ENCODE measurements at regions not wholly inside any gene's neighbourhood (a gene's known extent, or its start where the extent isn't known, plus 50 kb on each side); places are given as distances from the start of the nearest gene placed in this dataset.

DNA sequence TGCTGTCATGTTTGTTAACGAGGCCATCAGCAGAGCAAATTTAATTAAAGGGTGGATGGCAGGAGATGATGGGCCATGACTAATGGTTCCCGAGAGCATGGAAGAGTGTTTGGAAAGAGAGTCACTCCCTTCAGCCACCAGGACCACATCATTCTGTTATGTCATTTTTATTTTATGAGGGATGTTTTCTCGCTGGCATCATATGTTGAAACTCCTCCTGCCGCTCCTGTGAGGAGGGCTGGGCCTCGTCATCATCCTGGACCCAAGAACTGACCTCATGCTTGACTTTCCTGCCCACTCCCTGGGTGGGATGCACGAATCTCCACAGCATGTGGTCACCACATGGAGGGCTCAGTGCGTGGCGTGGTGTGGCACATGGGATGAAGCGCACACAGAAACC, 86.4 kb upstream of the FRMD1 start:
- no peaks in the 10 kb centered on the region for H3K27me3 ChIP-seq (ENCODE audit: control insufficient read depth in 1 of 2, insufficient read depth in 2 of 2, low read length in 2 of 2)
- H3K9me3 ChIP-seq (ENCODE audit: control insufficient read depth in 1 of 2, low read length in 2 of 2), result no peaks in the 10 kb centered on the region
- no peaks in the 10 kb centered on the region for H3K36me3 ChIP-seq (ENCODE audit: control insufficient read depth in 1 of 2, insufficient read depth in 2 of 2, low read length in 2 of 2)
- H3K27ac ChIP-seq (ENCODE audit: low read depth, low read length), result no peak overlapping the region
- no peak overlapping the region for H3K9ac ChIP-seq (ENCODE audit: low read depth in 1 of 2, low read length in 2 of 2)
- H3K4me3 ChIP-seq (ENCODE audit: low read depth in 1 of 2, low read length in 2 of 2), result no peak overlapping the region
- H3K4me1 ChIP-seq (ENCODE audit: control insufficient read depth in 1 of 2, insufficient read depth in 2 of 2, low read length in 2 of 2), result no peaks in the 10 kb centered on the region

DNA sequence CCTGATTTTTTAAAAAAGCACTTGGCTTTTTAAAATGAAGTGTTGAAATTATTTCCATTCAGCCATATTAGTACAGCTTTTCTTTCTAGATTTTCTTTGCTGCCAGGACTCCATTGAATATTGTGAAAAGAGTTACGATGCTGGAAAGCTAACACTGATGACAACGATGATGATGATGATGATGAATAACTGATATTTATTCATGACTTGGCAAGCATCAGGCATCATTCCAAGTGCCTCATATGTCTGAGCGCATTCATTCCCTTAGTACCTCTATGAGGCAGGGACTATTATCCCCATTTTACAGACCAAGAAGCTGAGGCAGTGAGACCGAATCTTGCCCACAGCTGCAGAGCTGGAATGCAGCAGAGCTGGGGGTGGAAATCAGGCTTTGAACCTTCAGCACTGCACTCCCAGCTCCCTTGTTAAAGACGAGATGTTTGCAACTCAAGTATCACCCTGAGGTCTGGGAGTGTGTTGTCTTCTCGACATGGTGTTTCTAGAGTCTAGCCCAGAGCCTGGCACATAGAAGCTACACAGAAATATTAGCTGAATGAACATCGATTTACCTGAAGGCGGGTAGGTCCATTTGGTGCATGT, 85.5 kb upstream of the FRMD1 start:
- H3K27me3 ChIP-seq (ENCODE audit: control insufficient read depth in 1 of 2, insufficient read depth in 2 of 2, low read length in 2 of 2), result no peaks in the 10 kb centered on the region
- no peaks in the 10 kb centered on the region for H3K36me3 ChIP-seq (ENCODE audit: control insufficient read depth in 1 of 2, insufficient read depth in 2 of 2, low read length in 2 of 2)
- no peak overlapping the region for H3K9ac ChIP-seq (ENCODE audit: low read depth in 1 of 2, low read length in 2 of 2)
- H3K4me3 ChIP-seq (ENCODE audit: low read depth in 1 of 2, low read length in 2 of 2), result no peak overlapping the region
- H3K27ac ChIP-seq (ENCODE audit: low read depth, low read length), result no peak overlapping the region
- H3K4me1 ChIP-seq (ENCODE audit: control insufficient read depth in 1 of 2, insufficient read depth in 2 of 2, low read length in 2 of 2), result no peaks in the 10 kb centered on the region
- H3K9me3 ChIP-seq (ENCODE audit: control insufficient read depth in 1 of 2, low read length in 2 of 2), result no peaks in the 10 kb centered on the region

DNA sequence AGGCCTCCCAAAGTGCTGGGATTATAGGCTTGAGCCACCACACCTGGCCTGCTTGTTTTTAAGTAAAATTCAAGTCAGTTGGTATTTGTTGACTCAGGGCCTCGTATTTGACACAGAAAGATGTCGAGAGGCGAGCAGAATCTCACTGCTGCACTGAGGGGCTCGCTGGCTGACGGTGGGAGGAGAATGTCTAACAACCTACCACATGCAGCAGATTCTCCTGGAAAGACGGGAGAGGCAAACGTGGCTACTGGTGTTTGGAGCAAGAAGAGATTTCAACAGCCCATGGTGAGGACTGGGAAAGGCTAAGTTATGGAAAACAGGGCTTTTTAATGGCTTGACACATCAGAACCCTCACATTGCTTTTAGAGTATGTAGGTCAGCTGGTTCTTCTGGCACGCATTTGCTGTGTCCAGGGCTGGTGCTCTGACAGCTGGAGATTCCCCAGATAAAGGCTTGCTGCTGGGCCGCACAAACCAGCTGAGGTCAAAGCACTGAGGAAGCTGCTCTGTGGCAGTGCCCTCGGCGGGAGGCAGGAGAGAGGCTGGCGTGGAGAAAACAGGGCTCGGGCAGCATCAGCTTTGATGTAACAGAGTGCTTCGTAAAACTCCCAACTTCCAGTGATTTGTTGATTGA, 84.2 kb upstream of the FRMD1 start:
- H3K9ac ChIP-seq (ENCODE audit: low read depth in 1 of 2, low read length in 2 of 2), result no peak overlapping the region

DNA sequence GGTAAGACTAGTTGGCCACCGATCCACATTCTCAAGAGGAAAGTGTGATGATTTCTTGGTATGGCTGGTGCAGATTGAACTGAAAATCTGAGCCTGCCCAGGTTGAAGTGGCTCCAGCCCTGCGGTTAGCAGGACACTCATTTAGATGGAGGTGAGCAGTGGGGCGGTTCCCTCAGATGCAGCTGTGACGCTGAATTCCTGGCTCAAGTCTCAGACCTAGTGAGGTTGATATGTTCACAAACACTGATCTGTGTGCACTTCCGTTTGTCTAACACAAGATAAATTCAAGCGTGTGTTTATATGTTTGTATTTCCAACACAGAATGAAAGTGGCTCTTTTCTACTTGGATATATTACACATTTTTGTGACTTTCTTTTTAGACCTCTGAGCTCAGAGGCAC, 83.4 kb upstream of the FRMD1 start:
- Histone ChIP-seq H3K9ac (ENCODE audit: low read depth in 1 of 2, low read length in 2 of 2) (no peak overlapping the region), H3K4me1 (ENCODE audit: control insufficient read depth in 1 of 2, insufficient read depth in 2 of 2, low read length in 2 of 2) (peaks cover 0 to 5% of the 10 kb centered on the region in 2 donors), H3K4me3 (ENCODE audit: low read depth in 1 of 2, low read length in 2 of 2) (no peak overlapping the region), H3K27me3 (ENCODE audit: control insufficient read depth in 1 of 2, insufficient read depth in 2 of 2, low read length in 2 of 2) (no peaks in the 10 kb centered on the region), H3K9me3 (ENCODE audit: control insufficient read depth in 1 of 2, low read length in 2 of 2) (no peaks in the 10 kb centered on the region), H3K36me3 (ENCODE audit: control insufficient read depth in 1 of 2, insufficient read depth in 2 of 2, low read length in 2 of 2) (no peaks in the 10 kb centered on the region), H3K27ac (ENCODE audit: low read depth, low read length) (no peak overlapping the region)

More for the DNA sequence above, 84.2 kb upstream of the FRMD1 start:
- Histone ChIP-seq H3K4me3 (ENCODE audit: low read depth in 1 of 2, low read length in 2 of 2) (no peak overlapping the region), H3K27me3 (ENCODE audit: control insufficient read depth in 1 of 2, insufficient read depth in 2 of 2, low read length in 2 of 2) (no peaks in the 10 kb centered on the region), H3K27ac (ENCODE audit: low read depth, low read length) (no peak overlapping the region), H3K36me3 (ENCODE audit: control insufficient read depth in 1 of 2, insufficient read depth in 2 of 2, low read length in 2 of 2) (no peaks in the 10 kb centered on the region), H3K4me1 (ENCODE audit: control insufficient read depth in 1 of 2, insufficient read depth in 2 of 2, low read length in 2 of 2) (peaks cover 0 to under 1% of the 10 kb centered on the region in 2 donors), H3K9me3 (ENCODE audit: control insufficient read depth in 1 of 2, low read length in 2 of 2) (no peaks in the 10 kb centered on the region)

DNA sequence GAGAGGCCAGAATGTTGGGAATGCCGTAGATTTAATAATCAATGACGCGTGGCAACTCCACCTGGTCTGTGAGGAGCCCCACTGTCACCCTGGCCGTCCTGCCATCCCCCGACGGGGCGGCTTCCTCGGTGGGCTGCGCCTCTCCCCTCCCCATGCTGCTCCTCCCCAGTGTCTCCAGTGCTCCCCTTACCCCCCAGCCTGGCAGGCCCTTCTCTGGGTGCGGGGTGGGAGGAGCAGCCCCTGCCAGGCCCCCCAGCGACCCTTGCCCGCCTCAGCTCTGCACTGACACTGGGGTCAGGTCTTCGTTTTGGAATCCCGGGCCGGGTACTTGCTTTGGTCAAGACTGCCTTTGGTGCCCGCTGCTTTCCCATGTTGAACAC, 82.3 kb upstream of the FRMD1 start:
- Histone ChIP-seq H3K4me1 (ENCODE audit: control insufficient read depth in 1 of 2, insufficient read depth in 2 of 2, low read length in 2 of 2) (peaks cover 4 to 5% of the 10 kb centered on the region in 2 donors), H3K4me3 (ENCODE audit: low read depth in 1 of 2, low read length in 2 of 2) (no peak overlapping the region), H3K27me3 (ENCODE audit: control insufficient read depth in 1 of 2, insufficient read depth in 2 of 2, low read length in 2 of 2) (no peaks in the 10 kb centered on the region), H3K36me3 (ENCODE audit: control insufficient read depth in 1 of 2, insufficient read depth in 2 of 2, low read length in 2 of 2) (no peaks in the 10 kb centered on the region), H3K9ac (ENCODE audit: low read depth in 1 of 2, low read length in 2 of 2) (no peak overlapping the region), H3K27ac (ENCODE audit: low read depth, low read length) (no peak overlapping the region), H3K9me3 (ENCODE audit: control insufficient read depth in 1 of 2, low read length in 2 of 2) (no peaks in the 10 kb centered on the region)

DNA sequence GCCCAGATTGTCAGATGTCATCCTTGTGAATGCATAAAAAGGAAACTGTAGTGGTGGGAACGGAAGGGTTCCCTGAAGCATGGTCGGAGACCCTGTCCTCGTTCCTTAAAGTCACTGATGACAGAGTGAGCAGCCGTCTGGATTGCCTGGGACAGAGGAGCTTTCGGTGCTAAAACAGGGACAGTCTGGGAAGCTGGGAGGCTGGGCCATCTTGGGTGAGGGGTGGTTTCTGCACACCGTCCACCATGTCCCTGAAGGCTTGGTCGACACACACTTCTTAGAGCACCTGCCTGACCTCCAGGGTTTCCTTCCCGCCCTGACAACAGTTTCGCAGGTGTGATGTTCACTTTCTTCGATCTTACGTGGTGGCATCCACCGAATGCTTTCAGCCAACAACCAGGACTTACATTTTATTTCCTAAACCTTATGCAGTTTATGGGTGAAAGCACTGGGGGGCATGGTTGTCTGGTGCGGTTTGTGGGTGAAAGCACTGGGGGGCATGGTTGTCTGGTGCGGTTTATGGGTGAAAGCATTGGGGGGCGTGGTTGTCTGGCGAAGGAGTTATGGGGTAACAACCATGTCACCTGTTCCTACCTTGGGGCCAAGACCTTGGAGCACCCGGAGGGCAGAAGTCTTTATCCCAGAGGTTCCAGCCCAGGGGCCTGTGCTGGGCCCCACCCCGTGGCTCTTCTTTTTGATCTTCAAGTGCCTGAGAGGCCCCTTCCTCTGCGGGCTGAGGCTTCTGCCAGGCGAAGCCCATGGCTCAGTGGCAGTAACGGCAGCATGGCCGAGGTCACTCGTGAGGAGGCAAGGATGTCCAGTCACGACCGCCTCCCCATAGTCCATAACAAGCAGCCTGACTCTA, 81.7 kb upstream of the FRMD1 start:
- no peak overlapping the region for H3K27ac ChIP-seq (ENCODE audit: low read depth, low read length)
- H3K36me3 ChIP-seq (ENCODE audit: control insufficient read depth in 1 of 2, insufficient read depth in 2 of 2, low read length in 2 of 2), result no peaks in the 10 kb centered on the region
- no peaks in the 10 kb centered on the region for H3K9me3 ChIP-seq (ENCODE audit: control insufficient read depth in 1 of 2, low read length in 2 of 2)
- H3K9ac ChIP-seq (ENCODE audit: low read depth in 1 of 2, low read length in 2 of 2), result no peak overlapping the region
- no peak overlapping the region for H3K4me3 ChIP-seq (ENCODE audit: low read depth in 1 of 2, low read length in 2 of 2)
- H3K4me1 ChIP-seq (ENCODE audit: control insufficient read depth in 1 of 2, insufficient read depth in 2 of 2, low read length in 2 of 2), result peaks cover 10% of the 10 kb centered on the region in 2 donors
- no peaks in the 10 kb centered on the region for H3K27me3 ChIP-seq (ENCODE audit: control insufficient read depth in 1 of 2, insufficient read depth in 2 of 2, low read length in 2 of 2)

DNA sequence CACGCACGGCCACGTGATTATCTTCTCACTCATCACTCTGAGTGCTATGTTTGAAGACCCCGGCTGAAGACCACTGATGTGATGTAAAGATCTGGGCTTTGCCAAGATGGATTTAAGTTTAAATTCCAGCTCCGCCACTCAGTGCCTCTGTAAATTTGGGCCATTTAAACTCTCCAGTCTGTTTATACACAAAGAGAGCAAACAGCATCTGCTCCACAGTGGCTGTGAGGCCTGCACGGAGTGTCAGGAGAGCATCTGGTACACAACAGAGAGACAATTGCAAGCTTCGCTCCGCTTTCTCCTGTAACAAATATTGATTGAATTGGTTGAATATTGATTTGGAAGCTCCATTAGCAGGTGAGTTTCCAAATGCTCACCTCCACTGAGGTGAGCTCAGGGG, 80.5 kb upstream of the FRMD1 start:
- Histone ChIP-seq H3K36me3 (ENCODE audit: control insufficient read depth in 1 of 2, insufficient read depth in 2 of 2, low read length in 2 of 2) (no peaks in the 10 kb centered on the region), H3K27ac (ENCODE audit: low read depth, low read length) (no peak overlapping the region), H3K9me3 (ENCODE audit: control insufficient read depth in 1 of 2, low read length in 2 of 2) (no peaks in the 10 kb centered on the region), H3K9ac (ENCODE audit: low read depth in 1 of 2, low read length in 2 of 2) (no peak overlapping the region), H3K4me3 (ENCODE audit: low read depth in 1 of 2, low read length in 2 of 2) (no peak overlapping the region), H3K27me3 (ENCODE audit: control insufficient read depth in 1 of 2, insufficient read depth in 2 of 2, low read length in 2 of 2) (no peaks in the 10 kb centered on the region), H3K4me1 (ENCODE audit: control insufficient read depth in 1 of 2, insufficient read depth in 2 of 2, low read length in 2 of 2) (peaks cover 11 to 14% of the 10 kb centered on the region in 2 donors)

DNA sequence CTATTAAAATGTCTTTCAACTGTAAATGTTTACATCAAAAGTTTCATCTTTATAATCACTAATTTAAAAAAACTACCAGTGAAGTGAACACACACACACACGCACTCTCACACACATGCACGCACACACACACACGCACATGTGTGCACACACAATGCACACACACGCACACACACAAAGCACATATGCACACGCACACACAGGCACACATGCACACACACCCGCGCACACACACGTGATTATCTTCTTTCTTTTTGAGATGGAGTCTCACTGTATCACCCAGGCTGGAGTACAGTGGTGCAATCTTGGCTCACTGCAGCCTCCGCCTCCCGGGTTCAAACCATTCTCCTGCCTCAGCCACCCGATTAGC, 80.0 kb upstream of the FRMD1 start:
- peaks cover 11 to 14% of the 10 kb centered on the region in 2 donors for H3K4me1 ChIP-seq (ENCODE audit: control insufficient read depth in 1 of 2, insufficient read depth in 2 of 2, low read length in 2 of 2)
- no peaks in the 10 kb centered on the region for H3K27me3 ChIP-seq (ENCODE audit: control insufficient read depth in 1 of 2, insufficient read depth in 2 of 2, low read length in 2 of 2)
- no peaks in the 10 kb centered on the region for H3K9me3 ChIP-seq (ENCODE audit: control insufficient read depth in 1 of 2, low read length in 2 of 2)
- H3K27ac ChIP-seq (ENCODE audit: low read depth, low read length), result no peak overlapping the region
- H3K4me3 ChIP-seq (ENCODE audit: low read depth in 1 of 2, low read length in 2 of 2), result no peak overlapping the region
- H3K36me3 ChIP-seq (ENCODE audit: control insufficient read depth in 1 of 2, insufficient read depth in 2 of 2, low read length in 2 of 2), result no peaks in the 10 kb centered on the region
- H3K9ac ChIP-seq (ENCODE audit: low read depth in 1 of 2, low read length in 2 of 2), result no peak overlapping the region

DNA sequence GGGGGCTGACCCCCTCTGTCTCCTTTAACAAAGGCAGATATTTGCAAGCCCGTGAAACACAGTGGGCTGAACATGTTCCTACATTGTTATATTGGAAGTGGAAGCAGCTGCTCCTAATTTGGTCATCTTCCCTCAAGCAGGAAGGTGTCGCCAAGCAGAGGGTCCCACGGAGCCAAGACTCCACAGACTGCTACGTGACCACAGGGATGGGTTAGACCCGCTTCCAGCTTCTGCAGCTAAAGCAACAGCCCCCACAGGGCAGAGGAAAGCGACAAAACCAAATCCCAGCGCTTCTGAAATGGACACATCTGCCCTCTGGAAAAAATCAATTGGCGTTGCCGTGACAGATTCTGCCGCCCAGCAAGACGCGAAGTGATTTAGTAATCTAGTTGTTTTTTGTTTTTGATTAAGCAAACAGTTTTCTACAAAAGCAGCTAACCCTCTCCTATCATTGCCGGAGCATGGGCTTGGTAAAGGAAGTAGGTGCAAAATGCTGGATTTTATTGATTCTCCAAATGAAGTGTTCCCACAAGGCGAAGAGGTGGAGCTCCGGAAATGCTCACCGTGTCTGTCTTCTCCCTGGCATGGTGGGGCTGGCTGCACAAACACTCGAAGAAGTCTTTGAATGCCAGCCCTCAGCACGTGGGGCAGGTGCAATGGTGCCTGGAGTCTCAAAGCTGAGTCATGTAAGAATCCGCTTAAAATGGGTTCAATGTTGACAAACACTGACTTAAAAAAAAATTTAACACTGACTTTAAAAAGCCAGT, 79.4 kb upstream of the FRMD1 start:
- Histone ChIP-seq H3K4me1 (ENCODE audit: control insufficient read depth in 1 of 2, insufficient read depth in 2 of 2, low read length in 2 of 2) (peaks cover 11 to 14% of the 10 kb centered on the region in 2 donors), H3K9me3 (ENCODE audit: control insufficient read depth in 1 of 2, low read length in 2 of 2) (no peaks in the 10 kb centered on the region), H3K9ac (ENCODE audit: low read depth in 1 of 2, low read length in 2 of 2) (no peak overlapping the region), H3K27ac (ENCODE audit: low read depth, low read length) (no peak overlapping the region), H3K27me3 (ENCODE audit: control insufficient read depth in 1 of 2, insufficient read depth in 2 of 2, low read length in 2 of 2) (no peaks in the 10 kb centered on the region), H3K4me3 (ENCODE audit: low read depth in 1 of 2, low read length in 2 of 2) (no peak overlapping the region), H3K36me3 (ENCODE audit: control insufficient read depth in 1 of 2, insufficient read depth in 2 of 2, low read length in 2 of 2) (no peaks in the 10 kb centered on the region)

Measured in duodenal mucosa (tissue), 2 donors.